Astrocyte of the cerebellum (primary cell): ENCODE measurements at regions not wholly inside any gene's neighbourhood (a gene's known extent, or its start where the extent isn't known, plus 50 kb on each side); places are given as distances from the start of the nearest gene placed in this dataset.

Experiments used
- DNase-seq: peaks from one replicate; pipeline ENCODE4 v3.0.0-alpha.2; 2011; ENCODE audit warnings: low read depth
- H3K4me3 ChIP-seq: 2 replicates; pipeline ENCODE4 v1.5.1; 2011; ENCODE audit warnings: mild to moderate bottlenecking, low read depth, low read length, moderate library complexity
- in situ Hi-C: cut with HindIII; loops from 2 replicates; pipeline ENCODE4 v1.10.0; 2017; ENCODE audit warnings: low sequenced_read_pairs
- TF ChIP-seq, protein P1 (sequence below): IDR thresholded peaks from 2 replicates; pipeline ENCODE4 v1.5.1; 2012; ENCODE audit warnings: low read length, low read depth, moderate library complexity, mild to moderate bottlenecking; ENCODE audit errors: missing control alignments

DNA sequence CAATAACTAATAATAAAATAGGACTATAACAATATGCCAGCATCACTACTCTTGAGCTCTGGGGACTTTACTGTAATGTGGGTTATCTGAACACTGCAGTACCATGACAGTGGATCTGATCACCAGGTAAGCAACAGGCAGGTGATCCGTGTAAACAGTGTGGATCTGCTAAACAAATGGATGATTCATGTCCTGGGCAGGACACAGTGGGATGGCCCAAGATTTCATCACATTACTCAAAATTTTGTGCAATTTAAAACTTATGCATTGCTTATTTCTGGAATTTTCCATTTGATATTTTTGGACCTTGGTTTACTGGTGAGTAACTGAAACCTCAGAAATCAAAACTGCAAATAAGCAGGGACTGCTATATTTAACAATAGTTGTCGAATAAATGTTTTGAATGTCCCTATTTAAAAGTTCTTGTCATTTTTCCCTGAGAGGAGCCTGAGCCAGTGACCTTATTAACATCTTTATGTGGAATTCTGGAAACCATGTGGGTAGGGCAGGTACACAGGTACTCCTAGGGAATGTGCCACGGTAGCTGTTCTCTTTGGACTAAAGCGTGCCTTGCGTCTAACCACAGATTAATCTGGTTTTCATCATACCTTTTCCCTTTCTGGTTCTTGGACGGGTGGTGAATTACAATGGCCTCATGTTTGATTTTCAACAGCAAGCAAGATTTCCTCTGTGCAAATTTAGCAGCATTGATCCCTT, 214.5 kb upstream of the SASH1 start:
- TF ChIP-seq, protein P1, sequence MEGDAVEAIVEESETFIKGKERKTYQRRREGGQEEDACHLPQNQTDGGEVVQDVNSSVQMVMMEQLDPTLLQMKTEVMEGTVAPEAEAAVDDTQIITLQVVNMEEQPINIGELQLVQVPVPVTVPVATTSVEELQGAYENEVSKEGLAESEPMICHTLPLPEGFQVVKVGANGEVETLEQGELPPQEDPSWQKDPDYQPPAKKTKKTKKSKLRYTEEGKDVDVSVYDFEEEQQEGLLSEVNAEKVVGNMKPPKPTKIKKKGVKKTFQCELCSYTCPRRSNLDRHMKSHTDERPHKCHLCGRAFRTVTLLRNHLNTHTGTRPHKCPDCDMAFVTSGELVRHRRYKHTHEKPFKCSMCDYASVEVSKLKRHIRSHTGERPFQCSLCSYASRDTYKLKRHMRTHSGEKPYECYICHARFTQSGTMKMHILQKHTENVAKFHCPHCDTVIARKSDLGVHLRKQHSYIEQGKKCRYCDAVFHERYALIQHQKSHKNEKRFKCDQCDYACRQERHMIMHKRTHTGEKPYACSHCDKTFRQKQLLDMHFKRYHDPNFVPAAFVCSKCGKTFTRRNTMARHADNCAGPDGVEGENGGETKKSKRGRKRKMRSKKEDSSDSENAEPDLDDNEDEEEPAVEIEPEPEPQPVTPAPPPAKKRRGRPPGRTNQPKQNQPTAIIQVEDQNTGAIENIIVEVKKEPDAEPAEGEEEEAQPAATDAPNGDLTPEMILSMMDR, result no peak
- in situ Hi-C loops, result no loop called here
- DNase-seq, result no peak

DNA sequence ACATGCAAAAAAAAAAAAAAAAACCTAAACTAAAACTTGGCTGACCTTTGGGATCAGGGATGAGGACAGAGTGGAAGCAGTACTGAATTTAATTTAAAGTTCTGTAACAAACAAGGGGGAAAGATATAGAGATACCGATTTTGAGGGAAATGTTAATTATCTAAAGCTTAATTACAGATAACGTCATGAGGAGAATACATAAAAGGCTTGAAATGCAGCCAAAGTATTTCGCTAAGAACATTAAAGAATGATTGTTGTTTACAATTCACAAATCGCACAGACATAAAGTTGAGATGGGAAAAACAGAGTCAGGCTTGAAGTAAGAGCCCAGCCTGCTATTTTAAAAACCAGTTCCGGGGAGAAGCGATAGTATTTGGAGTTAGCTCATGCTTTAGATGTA, 208.0 kb upstream of the SASH1 start:
- no peak overlapping the region for H3K4me3 ChIP-seq
- no peak for DNase-seq
- in situ Hi-C loops, result no loop called here
- TF ChIP-seq, protein P1, result no peak

More for the DNA sequence above, 214.5 kb upstream of the SASH1 start:
- no peak overlapping the region for H3K4me3 ChIP-seq

DNA sequence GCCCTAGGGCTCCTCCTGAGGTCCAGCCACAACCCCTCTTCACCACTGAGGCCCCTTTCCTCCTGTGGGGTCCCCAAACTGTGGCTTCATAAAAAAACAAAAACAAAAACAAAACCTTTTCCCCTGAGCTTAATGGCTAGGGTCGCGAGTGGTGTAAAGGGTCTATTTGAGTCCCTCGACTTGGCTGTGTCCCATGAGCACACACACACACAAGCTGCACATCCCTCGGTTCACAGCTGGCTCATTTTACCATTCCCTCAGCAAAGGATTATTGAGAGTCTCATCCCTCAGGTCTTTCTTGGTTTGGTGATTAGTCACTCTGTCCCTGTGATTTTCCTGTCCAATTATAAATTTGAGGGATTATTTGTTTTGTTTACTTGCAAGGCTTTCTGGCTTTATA, 206.1 kb upstream of the SASH1 start:
- DNase-seq, result no peak
- TF ChIP-seq, protein P1, result no peak
- in situ Hi-C loops, result no loop called here
- no peak overlapping the region for H3K4me3 ChIP-seq

DNA sequence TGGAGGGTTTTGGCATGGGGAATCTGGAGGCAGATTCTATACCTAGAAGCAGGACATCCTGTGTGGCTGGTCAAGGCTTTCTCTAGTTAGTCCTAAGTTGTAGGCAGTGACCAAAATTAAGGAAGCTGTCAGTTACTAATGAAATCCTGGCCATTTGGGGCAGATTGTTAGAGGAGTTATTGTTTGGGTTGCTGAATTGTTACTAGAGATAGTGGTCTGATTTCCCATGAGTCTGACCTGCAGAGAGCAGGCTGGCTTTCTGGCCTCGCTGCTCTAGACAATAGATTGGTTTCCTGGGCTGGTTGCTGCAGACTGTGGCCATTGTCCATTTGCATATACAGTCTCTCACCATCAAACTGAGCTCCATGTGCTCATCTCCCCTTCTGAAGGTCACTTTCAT, 205.0 kb upstream of the SASH1 start:
- DNase-seq, result no peak
- in situ Hi-C loops, result no loop called here
- TF ChIP-seq, protein P1, result no peak
- H3K4me3 ChIP-seq, result no peak overlapping the region

DNA sequence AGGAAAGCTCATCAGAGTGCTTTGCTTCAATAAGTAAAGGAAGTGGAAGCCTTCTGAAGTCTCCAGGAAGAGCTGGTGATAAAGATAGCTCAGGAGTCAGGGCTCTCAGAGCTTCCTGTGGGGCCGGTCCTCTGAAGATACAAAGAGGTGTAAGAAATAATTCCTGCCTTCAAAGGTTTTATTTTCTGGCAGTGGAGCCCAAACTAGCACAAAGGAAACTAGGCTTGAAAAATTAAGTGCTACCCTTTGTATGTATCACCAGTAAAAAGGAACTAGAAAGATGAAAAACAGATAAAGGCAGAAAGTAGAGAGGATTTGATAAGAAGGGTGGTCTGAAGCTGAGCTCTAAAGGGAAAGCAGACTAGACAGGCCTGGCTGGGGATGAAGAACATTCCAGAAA, 204.1 kb upstream of the SASH1 start:
- TF ChIP-seq, protein P1, result no peak
- in situ Hi-C loops, result no loop called here
- DNase-seq, result no peak
- no peak overlapping the region for H3K4me3 ChIP-seq

DNA sequence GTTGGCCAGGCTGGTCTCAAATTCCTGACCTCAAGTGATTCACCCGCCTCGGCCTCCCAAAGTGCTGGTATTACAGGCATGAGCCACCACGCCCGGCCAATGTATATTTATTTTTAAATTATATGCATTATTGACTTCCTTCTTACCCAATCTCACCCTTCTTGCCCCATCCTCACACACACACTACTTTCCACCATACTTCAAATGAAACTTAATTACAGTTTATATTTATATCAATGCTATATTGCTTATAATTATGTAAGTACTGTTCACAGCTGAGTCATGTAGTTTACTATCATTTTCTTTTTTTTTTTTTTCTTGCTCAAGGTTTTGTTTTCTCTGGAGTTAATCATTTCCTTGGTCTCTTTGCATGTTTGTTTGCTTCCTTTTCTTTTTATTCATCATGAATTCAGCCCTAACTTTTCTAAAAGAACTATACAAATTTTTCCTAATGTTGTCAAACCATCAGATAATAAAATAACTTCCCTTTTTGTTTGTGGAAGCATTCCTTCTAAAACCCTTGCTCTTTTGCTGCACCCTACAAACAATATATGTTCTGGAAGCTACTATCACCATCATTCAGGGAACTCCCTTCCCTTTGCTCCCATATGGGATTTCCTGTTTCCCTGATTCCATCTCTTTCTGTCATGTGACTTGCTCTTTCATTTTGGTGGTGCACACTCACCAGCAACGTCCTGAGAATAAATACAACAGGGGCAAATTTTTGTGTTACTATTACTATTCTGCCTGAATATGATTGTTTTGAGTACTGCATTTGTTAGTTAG, 201.7 kb upstream of the SASH1 start:
- TF ChIP-seq, protein P1, result no peak
- no peak for DNase-seq
- H3K4me3 ChIP-seq, result no peak overlapping the region
- in situ Hi-C loops, result no loop called here
